Breast epithelium (tissue), 3 donors: ENCODE measurements at regions not wholly inside any gene's neighbourhood (a gene's known extent, or its start where the extent isn't known, plus 50 kb on each side); places are given as distances from the start of the nearest gene placed in this dataset.

Experiments used
- POLR2A ChIP-seq: fragments of 450-650 bp; IDR thresholded peaks from one replicate; pipeline ENCODE4 v1.6.1; 2016; ENCODE audit warnings: antibody characterized with exemption, mild to moderate bottlenecking, moderate library complexity
- POLR2AphosphoS5 ChIP-seq, 3 donors: sonication (generic); formaldehyde crosslinking; IDR thresholded peaks; one replicate each; pipeline ENCODE4 v1.6.1; 2017; ENCODE audit warnings: antibody characterized with exemption in 3 of 3
- TF ChIP-seq, protein P1 (sequence below), 3 donors: fragments of 450-650 bp; IDR thresholded peaks; one replicate each; pipeline ENCODE4 v1.5.1; 2016 to 2017; ENCODE audit warnings: antibody characterized with exemption in 3 of 3, mild to moderate bottlenecking in 3 of 3, moderate library complexity in 3 of 3

GRCh38 chr3:106485217-106485616 is 616.4 kb upstream of the CBLB start:
- TF ChIP-seq, protein P1, sequence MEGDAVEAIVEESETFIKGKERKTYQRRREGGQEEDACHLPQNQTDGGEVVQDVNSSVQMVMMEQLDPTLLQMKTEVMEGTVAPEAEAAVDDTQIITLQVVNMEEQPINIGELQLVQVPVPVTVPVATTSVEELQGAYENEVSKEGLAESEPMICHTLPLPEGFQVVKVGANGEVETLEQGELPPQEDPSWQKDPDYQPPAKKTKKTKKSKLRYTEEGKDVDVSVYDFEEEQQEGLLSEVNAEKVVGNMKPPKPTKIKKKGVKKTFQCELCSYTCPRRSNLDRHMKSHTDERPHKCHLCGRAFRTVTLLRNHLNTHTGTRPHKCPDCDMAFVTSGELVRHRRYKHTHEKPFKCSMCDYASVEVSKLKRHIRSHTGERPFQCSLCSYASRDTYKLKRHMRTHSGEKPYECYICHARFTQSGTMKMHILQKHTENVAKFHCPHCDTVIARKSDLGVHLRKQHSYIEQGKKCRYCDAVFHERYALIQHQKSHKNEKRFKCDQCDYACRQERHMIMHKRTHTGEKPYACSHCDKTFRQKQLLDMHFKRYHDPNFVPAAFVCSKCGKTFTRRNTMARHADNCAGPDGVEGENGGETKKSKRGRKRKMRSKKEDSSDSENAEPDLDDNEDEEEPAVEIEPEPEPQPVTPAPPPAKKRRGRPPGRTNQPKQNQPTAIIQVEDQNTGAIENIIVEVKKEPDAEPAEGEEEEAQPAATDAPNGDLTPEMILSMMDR (IDR thresholded peaks at IDR 0.05), result no peak
- TF ChIP-seq POLR2A (no peak), POLR2AphosphoS5 (IDR thresholded peaks at IDR 0.05) (no peak)
